Testis (tissue), 2 donors: ENCODE measurements at regions not wholly inside any gene's neighbourhood (a gene's known extent, or its start where the extent isn't known, plus 50 kb on each side); places are given as distances from the start of the nearest gene placed in this dataset.

Source experiments
- DNase-seq: peaks from one replicate; pipeline ENCODE4 v3.0.0-alpha.2; 2019
- H3K27ac ChIP-seq, 2 donors: fragments of 200-600 bp; sonication (generic); one replicate each; pipeline ENCODE4 v1.5.1; 2019
- H3K27me3 ChIP-seq: fragments of 200-600 bp; sonication (generic); one replicate; pipeline ENCODE4 v1.5.1; 2019
- H3K36me3 ChIP-seq: fragments of 200-600 bp; sonication (generic); one replicate; pipeline ENCODE4 v1.5.1; 2017; ENCODE audit warnings: low read depth; ENCODE audit errors: missing control alignments
- H3K4me1 ChIP-seq: fragments of 200-600 bp; sonication (generic); one replicate; pipeline ENCODE4 v1.5.1; 2019
- H3K4me3 ChIP-seq, 2 donors: fragments of 200-600 bp; sonication (generic); one replicate each; pipeline ENCODE4 v1.5.1; 2017 to 2019
- H3K9me3 ChIP-seq: fragments of 200-600 bp; sonication (generic); one replicate; pipeline ENCODE4 v1.5.1; 2017
- CTCF ChIP-seq, 3 experiments: fragments of 450-650 bp in 2 of 3; fragments of 200-600 bp in 1 of 3; sonication (generic) in 1 of 3; IDR thresholded peaks; one replicate each; pipeline ENCODE4 v1.5.1; 2016 to 2019; ENCODE audit warnings: antibody characterized with exemption in 3 of 3, mild to moderate bottlenecking in 2 of 3, moderate library complexity in 1 of 3
- POLR2A ChIP-seq: fragments of 450-650 bp; IDR thresholded peaks from one replicate; pipeline ENCODE4 v1.6.1; 2017; ENCODE audit warnings: antibody characterized with exemption, mild to moderate bottlenecking, moderate library complexity
- WGBS, 2 donors: methylation state at CpG; one replicate each; pipeline ENCODE4 v1.1.5; 2018; 5-methylcytosine and 5-hydroxymethylcytosine counted together
- intact Hi-C: fragments of 100-400 bp; cut with DNase I; formaldehyde crosslinking; loops from one replicate; pipeline ENCODE4 v1.15.1; 2023; ENCODE audit warnings: low total_unique reads

GRCh38 chr13:53207556-53207955 is 178.9 kb downstream of the OLFM4 start:
- Histone ChIP-seq H3K4me3 (no peak overlapping the region), H3K36me3 (no peaks in the 10 kb centered on the region), H3K9me3 (no peaks in the 10 kb centered on the region), H3K4me1 (no peaks in the 10 kb centered on the region), H3K27ac (no peak overlapping the region), H3K27me3 (no peaks in the 10 kb centered on the region)
- intact Hi-C loops, result no loop called here
- no peak for TF ChIP-seq POLR2A
- TF ChIP-seq CTCF (IDR thresholded peaks at IDR 0.05), result no peak
- DNase-seq, result no peak
- WGBS, 2 donors, result 81 to 85% methylated on average over 3 of the region's 3 CpGs

DNA sequence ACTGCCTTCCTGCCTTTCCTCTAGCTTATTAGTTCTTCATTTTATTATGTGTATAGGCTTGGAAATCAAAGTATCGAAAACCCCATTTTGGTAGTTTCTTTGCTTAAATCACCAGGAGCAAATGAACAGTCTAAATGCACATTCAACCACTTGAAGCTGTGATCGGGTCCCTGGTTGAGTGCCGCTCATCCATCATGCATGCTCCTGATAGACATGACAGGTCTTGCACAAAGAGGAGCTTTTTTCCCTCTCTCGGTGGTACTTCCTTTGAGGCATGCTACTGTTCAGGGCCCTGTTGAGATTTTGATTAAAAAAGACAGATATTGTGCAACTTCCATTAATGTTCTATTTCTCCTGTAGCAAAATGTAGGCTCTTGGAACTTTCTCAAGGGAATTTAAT is 185.8 kb downstream of the OLFM4 start:
- H3K27ac ChIP-seq, result no peak overlapping the region
- H3K9me3 ChIP-seq, result no peaks in the 10 kb centered on the region
- H3K27me3 ChIP-seq, result no peaks in the 10 kb centered on the region
- intact Hi-C loops, result no loop called here
- TF ChIP-seq POLR2A (no peak), CTCF (IDR thresholded peaks at IDR 0.05) (no peak)
- no peak overlapping the region for H3K4me3 ChIP-seq
- no peak for DNase-seq
- H3K4me1 ChIP-seq, result no peaks in the 10 kb centered on the region
- 78 to 81% methylated on average over 4 of the region's 4 CpGs for whole genome bisulfite sequencing, 2 donors
- no peaks in the 10 kb centered on the region for H3K36me3 ChIP-seq

DNA sequence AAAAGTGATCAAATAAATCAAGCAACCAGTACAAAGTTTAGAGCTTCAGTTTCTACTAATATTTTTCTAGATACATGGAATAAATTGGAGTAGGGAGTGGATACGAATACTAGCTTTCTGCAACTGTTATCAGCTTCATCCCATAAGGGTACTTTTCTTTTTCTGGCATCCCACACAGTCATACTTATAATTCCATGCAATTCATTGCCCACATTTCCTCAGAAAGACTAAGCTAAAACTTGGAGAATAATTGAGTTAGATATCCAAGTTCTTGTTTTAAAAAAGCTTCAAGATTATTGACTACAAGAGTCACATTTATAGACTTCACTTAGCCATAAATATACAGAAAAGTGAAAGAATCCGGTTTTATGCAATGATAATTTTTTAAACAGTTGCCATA is 186.9 kb downstream of the OLFM4 start:
- H3K4me3 ChIP-seq, result no peak overlapping the region
- DNase-seq, result no peak
- H3K27me3 ChIP-seq, result no peaks in the 10 kb centered on the region
- H3K9me3 ChIP-seq, result no peaks in the 10 kb centered on the region
- intact Hi-C loops, result no loop called here
- no peaks in the 10 kb centered on the region for H3K4me1 ChIP-seq
- WGBS, 2 donors, result 72% methylated on average over 2 of the region's 2 CpGs
- no peak for TF ChIP-seq POLR2A
- no peak overlapping the region for H3K27ac ChIP-seq
- H3K36me3 ChIP-seq, result no peaks in the 10 kb centered on the region

GRCh38 chr13:53216773-53217172 is 188.2 kb downstream of the OLFM4 start:
- H3K4me3 ChIP-seq, result no peak overlapping the region
- H3K27me3 ChIP-seq, result no peaks in the 10 kb centered on the region
- intact Hi-C loops, result no loop called here
- 70 to 84% methylated on average over 1 of the region's 1 CpG for WGBS, 2 donors
- H3K9me3 ChIP-seq, result no peaks in the 10 kb centered on the region
- H3K4me1 ChIP-seq, result no peaks in the 10 kb centered on the region
- DNase-seq, result no peak
- H3K27ac ChIP-seq, result no peak overlapping the region
- TF ChIP-seq POLR2A (no peak), CTCF (IDR thresholded peaks at IDR 0.05) (no peak)
- no peaks in the 10 kb centered on the region for H3K36me3 ChIP-seq

- TF ChIP-seq CTCF (IDR thresholded peaks at IDR 0.05) (no peak), POLR2A (no peak)
- DNase-seq, result no peak
- Histone ChIP-seq H3K27me3 (no peaks in the 10 kb centered on the region), H3K27ac (no peak overlapping the region), H3K4me3 (no peak overlapping the region), H3K9me3 (no peaks in the 10 kb centered on the region), H3K4me1 (no peaks in the 10 kb centered on the region), H3K36me3 (no peaks in the 10 kb centered on the region)
- intact Hi-C loops, result no loop called here
Measured at GRCh38 chr13:53217194-53217593, 188.6 kb downstream of the OLFM4 start.
